Liver (tissue), 8 donors: ENCODE measurements at regions not wholly inside any gene's neighbourhood (a gene's known extent, or its start where the extent isn't known, plus 50 kb on each side); places are given as distances from the start of the nearest gene placed in this dataset.

ENCODE experiments used
- DNase-seq: peaks from one replicate; pipeline ENCODE4 v3.0.0-alpha.2; 2017; ENCODE audit warnings: low spot score
- H3K27ac ChIP-seq, 2 donors: one replicate each; pipeline ENCODE4 v1.7.0; 2013; ENCODE audit warnings: inconsistent platforms in 2 of 2, low read length in 2 of 2, control low read depth in 1 of 2, low read depth in 1 of 2, mild to moderate bottlenecking in 1 of 2
- H3K27me3 ChIP-seq, 4 donors: one replicate each; pipeline versions ENCODE4 v1.6.1 to v1.7.0; 2013; ENCODE audit warnings: low read length in 3 of 4, inconsistent platforms in 1 of 4, mild to moderate bottlenecking in 1 of 4, moderate library complexity in 1 of 4; ENCODE audit not compliant: control insufficient read depth in 4 of 4, insufficient read depth in 4 of 4
- H3K36me3 ChIP-seq, 4 donors: one replicate each; pipeline versions ENCODE4 v1.6.1 to v1.7.0; 2013; ENCODE audit warnings: low read length in 3 of 4, mild to moderate bottlenecking in 3 of 4, low read depth in 1 of 4, moderate library complexity in 1 of 4; ENCODE audit not compliant: control insufficient read depth in 4 of 4, insufficient read depth in 3 of 4
- H3K4me1 ChIP-seq, 4 donors: one replicate each; pipeline versions ENCODE4 v1.6.1 to v1.7.0; 2013; ENCODE audit warnings: low read length in 3 of 4, mild to moderate bottlenecking in 3 of 4, moderate library complexity in 1 of 4; ENCODE audit not compliant: control insufficient read depth in 4 of 4, insufficient read depth in 4 of 4
- H3K4me3 ChIP-seq, 3 donors: one replicate each; pipeline versions ENCODE4 v1.6.1 to v1.7.0; 2013; ENCODE audit warnings: low read length in 3 of 3, control low read depth in 1 of 3, low read depth in 1 of 3, mild to moderate bottlenecking in 1 of 3
- H3K9ac ChIP-seq, 2 donors: one replicate each; pipeline ENCODE4 v1.7.0; 2013; ENCODE audit warnings: low read length in 2 of 2, mild to moderate bottlenecking in 2 of 2, moderate library complexity in 2 of 2, control low read depth in 1 of 2, low read depth in 1 of 2
- H3K9me3 ChIP-seq, 4 donors: one replicate each; pipeline versions ENCODE4 v1.6.1 to v1.7.0; 2013; ENCODE audit warnings: low read length in 3 of 4; ENCODE audit not compliant: control insufficient read depth in 4 of 4
- ATF3 ChIP-seq: IDR thresholded peaks from 2 replicates; pipeline ENCODE4 v1.6.1; 2016; ENCODE audit warnings: antibody characterized with exemption
- EGR1 ChIP-seq, 2 donors: IDR thresholded peaks; 2 replicates each; pipeline ENCODE4 v1.6.1; 2016 to 2018; ENCODE audit warnings: antibody characterized with exemption in 2 of 2, low read depth in 2 of 2
- FOXA1 ChIP-seq: IDR thresholded peaks from 2 replicates; pipeline ENCODE4 v1.6.1; 2016; ENCODE audit warnings: antibody characterized with exemption
- FOXA2 ChIP-seq: IDR thresholded peaks from 2 replicates; pipeline ENCODE4 v1.6.1; 2016; ENCODE audit warnings: antibody characterized with exemption
- GABPA ChIP-seq, 2 donors: IDR thresholded peaks in 1 of 2; conservative IDR thresholded peaks in 1 of 2; 2 replicates each; pipeline ENCODE4 v1.6.1; 2016; ENCODE audit warnings: antibody characterized with exemption in 2 of 2, mild to moderate bottlenecking in 1 of 2, moderate library complexity in 1 of 2
- HNF4A ChIP-seq, 2 donors: conservative IDR thresholded peaks; 2 replicates each; pipeline ENCODE4 v1.6.1; 2016; ENCODE audit warnings: antibody characterized with exemption in 2 of 2, mild to moderate bottlenecking in 2 of 2
- HNF4G ChIP-seq: IDR thresholded peaks from 2 replicates; pipeline ENCODE4 v1.6.1; 2016; ENCODE audit warnings: antibody characterized with exemption
- JUND ChIP-seq, 2 donors: IDR thresholded peaks; 2 replicates each; pipeline ENCODE4 v1.6.1; 2016; ENCODE audit warnings: antibody characterized with exemption in 2 of 2
- MAX ChIP-seq: IDR thresholded peaks from 2 replicates; pipeline ENCODE4 v1.6.1; 2016; ENCODE audit warnings: antibody characterized with exemption
- NR2F2 ChIP-seq: IDR thresholded peaks from 2 replicates; pipeline ENCODE4 v1.6.1; 2016; ENCODE audit warnings: antibody characterized with exemption
- RXRA ChIP-seq, 2 donors: IDR thresholded peaks; 2 replicates each; pipeline ENCODE4 v1.6.1; 2017 to 2018; ENCODE audit warnings: antibody characterized with exemption in 2 of 2, mild to moderate bottlenecking in 1 of 2
- SP1 ChIP-seq: IDR thresholded peaks from 2 replicates; pipeline ENCODE4 v1.6.1; 2018; ENCODE audit warnings: antibody characterized with exemption, mild to moderate bottlenecking
- TAF1 ChIP-seq: conservative IDR thresholded peaks from 2 replicates; pipeline ENCODE4 v1.6.1; 2016; ENCODE audit warnings: antibody characterized with exemption, mild to moderate bottlenecking
- YY1 ChIP-seq: IDR thresholded peaks from 2 replicates; pipeline ENCODE4 v1.6.1; 2016; ENCODE audit warnings: antibody characterized with exemption, mild to moderate bottlenecking
- WGBS: extraction: QIAGEN DNeasy Blood & Tissue Kit; methylation state at CpG from one replicate; pipeline ENCODE4 v1.1.7; 2013; 5-methylcytosine and 5-hydroxymethylcytosine counted together
- TF ChIP-seq, protein P1 (sequence below): IDR thresholded peaks from 2 replicates; pipeline ENCODE4 v1.6.1; 2016; ENCODE audit warnings: antibody characterized with exemption
- TF ChIP-seq, protein P2 (sequence below): fragments of 150-350 bp; IDR thresholded peaks from 2 replicates; pipeline ENCODE4 v1.5.1; 2017; ENCODE audit warnings: improper control_type of control experiment, low read depth, low read length; ENCODE audit not compliant: missing input control
- donor health status: healthy.
- donor health status: healthy.
- donor health status: healthy.
- donor health status: healthy.
- donor health status: healthy.

DNA sequence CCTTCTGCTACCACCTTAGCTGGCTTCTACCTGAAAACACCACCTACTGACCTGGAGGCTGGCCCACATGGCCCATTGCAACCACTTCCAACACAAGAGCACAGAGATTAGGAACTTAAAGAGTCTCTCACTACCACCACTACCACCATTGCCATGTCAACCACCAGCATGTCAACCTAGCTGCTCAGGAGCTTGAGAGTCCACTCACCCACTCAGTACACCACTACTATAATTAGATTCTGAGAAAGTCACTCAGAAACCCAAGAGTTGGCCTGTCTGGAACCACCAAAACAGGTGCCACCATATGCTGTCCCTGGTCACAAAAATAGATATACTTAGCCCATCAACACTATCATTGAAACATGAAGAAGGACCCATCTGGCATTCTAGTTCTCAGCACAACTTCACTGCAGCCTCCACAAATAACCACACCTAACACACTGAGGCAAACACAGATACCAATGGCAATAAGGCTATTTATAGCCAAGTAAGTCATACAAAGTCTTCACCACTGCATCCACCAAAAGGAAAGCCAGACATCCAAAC is 806.7 kb upstream of the EPHA6 start:
- Histone ChIP-seq H3K4me1 (no peaks in the 10 kb centered on the region), H3K36me3 (no peaks in the 10 kb centered on the region), H3K4me3 (no peak overlapping the region), H3K27me3 (no peaks in the 10 kb centered on the region), H3K9ac (no peak overlapping the region), H3K27ac (no peak overlapping the region), H3K9me3 (no peaks in the 10 kb centered on the region)
- no peak for TF ChIP-seq JUND (IDR thresholded peaks at IDR 0.05)
- TF ChIP-seq MAX: no peak
- no peak for TF ChIP-seq FOXA2
- TF ChIP-seq EGR1 (IDR thresholded peaks at IDR 0.05; ENCODE audit: low read depth in 2 of 2): no peak
- TF ChIP-seq SP1: no peak
- TF ChIP-seq HNF4A (conservative IDR thresholded peaks at IDR 0.05): no peak
- TF ChIP-seq, protein P1, sequence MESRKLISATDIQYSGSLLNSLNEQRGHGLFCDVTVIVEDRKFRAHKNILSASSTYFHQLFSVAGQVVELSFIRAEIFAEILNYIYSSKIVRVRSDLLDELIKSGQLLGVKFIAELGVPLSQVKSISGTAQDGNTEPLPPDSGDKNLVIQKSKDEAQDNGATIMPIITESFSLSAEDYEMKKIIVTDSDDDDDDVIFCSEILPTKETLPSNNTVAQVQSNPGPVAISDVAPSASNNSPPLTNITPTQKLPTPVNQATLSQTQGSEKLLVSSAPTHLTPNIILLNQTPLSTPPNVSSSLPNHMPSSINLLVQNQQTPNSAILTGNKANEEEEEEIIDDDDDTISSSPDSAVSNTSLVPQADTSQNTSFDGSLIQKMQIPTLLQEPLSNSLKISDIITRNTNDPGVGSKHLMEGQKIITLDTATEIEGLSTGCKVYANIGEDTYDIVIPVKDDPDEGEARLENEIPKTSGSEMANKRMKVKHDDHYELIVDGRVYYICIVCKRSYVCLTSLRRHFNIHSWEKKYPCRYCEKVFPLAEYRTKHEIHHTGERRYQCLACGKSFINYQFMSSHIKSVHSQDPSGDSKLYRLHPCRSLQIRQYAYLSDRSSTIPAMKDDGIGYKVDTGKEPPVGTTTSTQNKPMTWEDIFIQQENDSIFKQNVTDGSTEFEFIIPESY: no peak
- TF ChIP-seq GABPA (IDR thresholded peaks at IDR 0.05 in 1 of 2, conservative IDR thresholded peaks at IDR 0.05 in 1 of 2): no peak
- TF ChIP-seq ATF3: no peak
- no peak for TF ChIP-seq TAF1
- TF ChIP-seq YY1: no peak
- no peak for TF ChIP-seq NR2F2
- no peak for TF ChIP-seq HNF4G
- TF ChIP-seq, protein P2, sequence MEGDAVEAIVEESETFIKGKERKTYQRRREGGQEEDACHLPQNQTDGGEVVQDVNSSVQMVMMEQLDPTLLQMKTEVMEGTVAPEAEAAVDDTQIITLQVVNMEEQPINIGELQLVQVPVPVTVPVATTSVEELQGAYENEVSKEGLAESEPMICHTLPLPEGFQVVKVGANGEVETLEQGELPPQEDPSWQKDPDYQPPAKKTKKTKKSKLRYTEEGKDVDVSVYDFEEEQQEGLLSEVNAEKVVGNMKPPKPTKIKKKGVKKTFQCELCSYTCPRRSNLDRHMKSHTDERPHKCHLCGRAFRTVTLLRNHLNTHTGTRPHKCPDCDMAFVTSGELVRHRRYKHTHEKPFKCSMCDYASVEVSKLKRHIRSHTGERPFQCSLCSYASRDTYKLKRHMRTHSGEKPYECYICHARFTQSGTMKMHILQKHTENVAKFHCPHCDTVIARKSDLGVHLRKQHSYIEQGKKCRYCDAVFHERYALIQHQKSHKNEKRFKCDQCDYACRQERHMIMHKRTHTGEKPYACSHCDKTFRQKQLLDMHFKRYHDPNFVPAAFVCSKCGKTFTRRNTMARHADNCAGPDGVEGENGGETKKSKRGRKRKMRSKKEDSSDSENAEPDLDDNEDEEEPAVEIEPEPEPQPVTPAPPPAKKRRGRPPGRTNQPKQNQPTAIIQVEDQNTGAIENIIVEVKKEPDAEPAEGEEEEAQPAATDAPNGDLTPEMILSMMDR: no peak
- TF ChIP-seq RXRA (IDR thresholded peaks at IDR 0.05): no peak
- DNase-seq: no peak

- Histone ChIP-seq H3K36me3 (no peaks in the 10 kb centered on the region), H3K27me3 (no peaks in the 10 kb centered on the region), H3K27ac (no peak overlapping the region), H3K4me1 (no peaks in the 10 kb centered on the region), H3K4me3 (no peak overlapping the region), H3K9me3 (no peaks in the 10 kb centered on the region), H3K9ac (no peak overlapping the region)
- TF ChIP-seq NR2F2: no peak
- no peak for DNase-seq
- 56% methylated on average over 2 of the region's 2 CpGs for WGBS
Observed at GRCh38 chr3:96012939-96013338, 801.5 kb upstream of the EPHA6 start.

GRCh38 chr3:96017556-96017955 is 796.8 kb upstream of the EPHA6 start:
- WGBS: 51% methylated on average over 3 of the region's 3 CpGs
- Histone ChIP-seq H3K4me1 (no peaks in the 10 kb centered on the region), H3K9ac (no peak overlapping the region), H3K27me3 (no peaks in the 10 kb centered on the region), H3K36me3 (no peaks in the 10 kb centered on the region), H3K27ac (no peak overlapping the region), H3K9me3 (no peaks in the 10 kb centered on the region), H3K4me3 (no peak overlapping the region)
- no peak for DNase-seq
- TF ChIP-seq MAX: no peak
- TF ChIP-seq FOXA2: no peak
- no peak for TF ChIP-seq YY1
- TF ChIP-seq NR2F2: no peak
- no peak for TF ChIP-seq GABPA (IDR thresholded peaks at IDR 0.05 in 1 of 2, conservative IDR thresholded peaks at IDR 0.05 in 1 of 2)
- no peak for TF ChIP-seq JUND (IDR thresholded peaks at IDR 0.05)
- TF ChIP-seq HNF4A (conservative IDR thresholded peaks at IDR 0.05): no peak
- TF ChIP-seq, protein P1: no peak
- no peak for TF ChIP-seq SP1
- no peak for TF ChIP-seq TAF1
- TF ChIP-seq RXRA (IDR thresholded peaks at IDR 0.05): no peak
- TF ChIP-seq FOXA1: no peak
- TF ChIP-seq, protein P2: no peak
- no peak for TF ChIP-seq EGR1 (IDR thresholded peaks at IDR 0.05; ENCODE audit: low read depth in 2 of 2)
- TF ChIP-seq HNF4G: no peak
